WTC11 (cell line): ENCODE measurements at regions not wholly inside any gene's neighbourhood (a gene's known extent, or its start where the extent isn't known, plus 50 kb on each side); places are given as distances from the start of the nearest gene placed in this dataset.

Experiments
- ATF6 ChIP-seq: sonication (generic); formaldehyde crosslinking; IDR thresholded peaks from 2 replicates; pipeline ENCODE4 v1.8.1; 2023; ENCODE audit warnings: mild to moderate bottlenecking, missing genetic modification reagents
- FOXJ3 ChIP-seq: sonication (generic); formaldehyde crosslinking; IDR thresholded peaks from 2 replicates; pipeline ENCODE4 v1.9.0; 2021; ENCODE audit warnings: missing genetic modification reagents, mild to moderate bottlenecking, borderline replicate concordance
- IRF2 ChIP-seq: sonication (generic); formaldehyde crosslinking; IDR thresholded peaks from 2 replicates; pipeline ENCODE4 v1.8.0; 2022; ENCODE audit warnings: low read depth, missing genetic modification reagents, borderline replicate concordance
- JUN ChIP-seq: sonication (generic); formaldehyde crosslinking; IDR thresholded peaks from 2 replicates; pipeline ENCODE4 v1.8.0; 2023; ENCODE audit warnings: mild to moderate bottlenecking, missing genetic modification reagents
- RELA ChIP-seq: sonication (generic); formaldehyde crosslinking; IDR thresholded peaks from 2 replicates; pipeline ENCODE4 v1.8.1; 2022; ENCODE audit warnings: missing genetic modification reagents, mild to moderate bottlenecking, borderline replicate concordance
- ZBTB43 ChIP-seq: sonication (generic); formaldehyde crosslinking; IDR thresholded peaks from 2 replicates; pipeline ENCODE4 v1.8.1; 2023; ENCODE audit warnings: mild to moderate bottlenecking, missing genetic modification reagents
- TF ChIP-seq, protein P1 (sequence below): sonication (generic); formaldehyde crosslinking; IDR thresholded peaks from 2 replicates; pipeline ENCODE4 v1.8.1; 2023; ENCODE audit warnings: mild to moderate bottlenecking, moderate library complexity, missing genetic modification reagents
- TF ChIP-seq, protein P2 (sequence below): fragments of 200-600 bp; IDR thresholded peaks from 2 replicates; pipeline ENCODE4 v1.8.0; 2022; ENCODE audit warnings: antibody characterized with exemption
- TF ChIP-seq, protein P3 (sequence below): sonication (generic); formaldehyde crosslinking; IDR thresholded peaks from 2 replicates; pipeline ENCODE4 v1.8.1; 2022; ENCODE audit warnings: missing genetic modification reagents, borderline replicate concordance

DNA sequence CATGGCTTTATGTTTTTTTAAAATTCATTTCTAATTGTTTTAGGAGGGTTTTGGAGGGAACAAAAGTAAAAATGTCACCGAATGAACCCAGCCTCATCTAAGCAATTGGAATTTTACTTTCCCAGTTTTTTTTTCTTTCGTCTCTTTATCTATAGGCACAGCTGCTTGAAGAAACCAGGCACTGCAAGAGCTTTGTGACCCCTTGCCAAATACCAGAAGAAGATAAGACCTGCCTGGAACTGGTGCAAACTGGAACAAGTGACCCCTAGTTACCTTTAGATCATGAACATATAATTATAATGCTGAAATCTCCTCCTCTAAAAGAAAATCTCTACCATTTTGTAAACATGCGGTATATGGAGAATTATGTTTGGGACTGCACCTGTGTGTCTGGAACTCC is 100.9 kb downstream of the TSN start:
- TF ChIP-seq, protein P1, sequence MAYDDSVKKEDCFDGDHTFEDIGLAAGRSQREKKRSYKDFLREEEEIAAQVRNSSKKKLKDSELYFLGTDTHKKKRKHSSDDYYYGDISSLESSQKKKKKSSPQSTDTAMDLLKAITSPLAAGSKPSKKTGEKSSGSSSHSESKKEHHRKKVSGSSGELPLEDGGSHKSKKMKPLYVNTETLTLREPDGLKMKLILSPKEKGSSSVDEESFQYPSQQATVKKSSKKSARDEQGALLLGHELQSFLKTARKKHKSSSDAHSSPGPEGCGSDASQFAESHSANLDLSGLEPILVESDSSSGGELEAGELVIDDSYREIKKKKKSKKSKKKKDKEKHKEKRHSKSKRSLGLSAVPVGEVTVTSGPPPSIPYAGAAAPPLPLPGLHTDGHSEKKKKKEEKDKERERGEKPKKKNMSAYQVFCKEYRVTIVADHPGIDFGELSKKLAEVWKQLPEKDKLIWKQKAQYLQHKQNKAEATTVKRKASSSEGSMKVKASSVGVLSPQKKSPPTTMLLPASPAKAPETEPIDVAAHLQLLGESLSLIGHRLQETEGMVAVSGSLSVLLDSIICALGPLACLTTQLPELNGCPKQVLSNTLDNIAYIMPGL (CRISPR knock-in tag), result no peak
- TF ChIP-seq, protein P2, sequence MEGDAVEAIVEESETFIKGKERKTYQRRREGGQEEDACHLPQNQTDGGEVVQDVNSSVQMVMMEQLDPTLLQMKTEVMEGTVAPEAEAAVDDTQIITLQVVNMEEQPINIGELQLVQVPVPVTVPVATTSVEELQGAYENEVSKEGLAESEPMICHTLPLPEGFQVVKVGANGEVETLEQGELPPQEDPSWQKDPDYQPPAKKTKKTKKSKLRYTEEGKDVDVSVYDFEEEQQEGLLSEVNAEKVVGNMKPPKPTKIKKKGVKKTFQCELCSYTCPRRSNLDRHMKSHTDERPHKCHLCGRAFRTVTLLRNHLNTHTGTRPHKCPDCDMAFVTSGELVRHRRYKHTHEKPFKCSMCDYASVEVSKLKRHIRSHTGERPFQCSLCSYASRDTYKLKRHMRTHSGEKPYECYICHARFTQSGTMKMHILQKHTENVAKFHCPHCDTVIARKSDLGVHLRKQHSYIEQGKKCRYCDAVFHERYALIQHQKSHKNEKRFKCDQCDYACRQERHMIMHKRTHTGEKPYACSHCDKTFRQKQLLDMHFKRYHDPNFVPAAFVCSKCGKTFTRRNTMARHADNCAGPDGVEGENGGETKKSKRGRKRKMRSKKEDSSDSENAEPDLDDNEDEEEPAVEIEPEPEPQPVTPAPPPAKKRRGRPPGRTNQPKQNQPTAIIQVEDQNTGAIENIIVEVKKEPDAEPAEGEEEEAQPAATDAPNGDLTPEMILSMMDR, result no peak
- TF ChIP-seq RELA (CRISPR knock-in tag) (no peak), IRF2 (CRISPR knock-in tag) (no peak), ZBTB43 (CRISPR knock-in tag) (no peak), JUN (CRISPR knock-in tag) (no peak), ATF6 (no peak), FOXJ3 (CRISPR knock-in tag) (no peak)
- TF ChIP-seq, protein P3, sequence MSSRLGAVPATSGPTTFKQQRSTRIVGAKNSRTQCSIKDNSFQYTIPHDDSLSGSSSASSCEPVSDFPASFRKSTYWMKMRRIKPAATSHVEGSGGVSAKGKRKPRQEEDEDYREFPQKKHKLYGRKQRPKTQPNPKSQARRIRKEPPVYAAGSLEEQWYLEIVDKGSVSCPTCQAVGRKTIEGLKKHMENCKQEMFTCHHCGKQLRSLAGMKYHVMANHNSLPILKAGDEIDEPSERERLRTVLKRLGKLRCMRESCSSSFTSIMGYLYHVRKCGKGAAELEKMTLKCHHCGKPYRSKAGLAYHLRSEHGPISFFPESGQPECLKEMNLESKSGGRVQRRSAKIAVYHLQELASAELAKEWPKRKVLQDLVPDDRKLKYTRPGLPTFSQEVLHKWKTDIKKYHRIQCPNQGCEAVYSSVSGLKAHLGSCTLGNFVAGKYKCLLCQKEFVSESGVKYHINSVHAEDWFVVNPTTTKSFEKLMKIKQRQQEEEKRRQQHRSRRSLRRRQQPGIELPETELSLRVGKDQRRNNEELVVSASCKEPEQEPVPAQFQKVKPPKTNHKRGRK (CRISPR knock-in tag), result no peak
